WERI-Rb-1 (cell line): ENCODE measurements at regions not wholly inside any gene's neighbourhood (a gene's known extent, or its start where the extent isn't known, plus 50 kb on each side); places are given as distances from the start of the nearest gene placed in this dataset.

ENCODE experiments used
- DNase-seq: peaks from one replicate; pipeline ENCODE4 v3.0.0-alpha.2; 2020
- H3K27ac ChIP-seq: fragments of 250-450 bp; sonication (Bioruptor Pico); 2 replicates; pipeline ENCODE4 v1.5.1; 2020; ENCODE audit warnings: mild to moderate bottlenecking, moderate library complexity
- H3K27me3 ChIP-seq: fragments of 250-450 bp; sonication (Bioruptor Pico); 2 replicates; pipeline ENCODE4 v1.5.1; 2021; ENCODE audit warnings: mild to moderate bottlenecking, low read depth, moderate library complexity; ENCODE audit not compliant: insufficient read depth, severe bottlenecking
- H3K36me3 ChIP-seq: fragments of 250-450 bp; sonication (Bioruptor Pico); 2 replicates; pipeline ENCODE4 v1.5.1; 2020; ENCODE audit warnings: mild to moderate bottlenecking, moderate library complexity
- H3K4me3 ChIP-seq: 2 replicates; pipeline ENCODE4 v1.5.1; 2011; ENCODE audit warnings: low read depth, mild to moderate bottlenecking, control low read depth, low read length
- H3K9me3 ChIP-seq: fragments of 250-450 bp; sonication (Bioruptor Pico); 2 replicates; pipeline ENCODE4 v1.5.1; 2021; ENCODE audit warnings: mild to moderate bottlenecking, moderate library complexity; ENCODE audit not compliant: severe bottlenecking
- CTCF ChIP-seq: IDR thresholded peaks from 2 replicates; pipeline ENCODE4 v1.5.1; 2011; ENCODE audit warnings: low read depth, mild to moderate bottlenecking, control low read depth, inconsistent platforms, low read length

- no peak for TF ChIP-seq CTCF
- Histone ChIP-seq H3K27me3 (no peaks in the 10 kb centered on the region), H3K9me3 (no peaks in the 10 kb centered on the region), H3K4me3 (no peak overlapping the region), H3K36me3 (no peaks in the 10 kb centered on the region), H3K27ac (no peak overlapping the region)
- no peak for DNase-seq
These were observed 409.1 kb upstream of the CRIM1 start for GRCh38 chr2:35946478-35946877.

- Histone ChIP-seq H3K9me3 (no peaks in the 10 kb centered on the region), H3K4me3 (no peak overlapping the region), H3K27me3 (no peaks in the 10 kb centered on the region), H3K36me3 (no peaks in the 10 kb centered on the region), H3K27ac (no peak overlapping the region)
- DNase-seq = no peak
- no peak for TF ChIP-seq CTCF
These were observed 416.7 kb upstream of the CRIM1 start for GRCh38 chr2:35938838-35939237.

- no peak for TF ChIP-seq CTCF
- no peak for DNase-seq
- Histone ChIP-seq H3K27me3 (no peaks in the 10 kb centered on the region), H3K9me3 (no peaks in the 10 kb centered on the region), H3K27ac (no peak overlapping the region), H3K36me3 (no peaks in the 10 kb centered on the region), H3K4me3 (no peak overlapping the region)
These were observed 422.5 kb upstream of the CRIM1 start for GRCh38 chr2:35933031-35933430.

- no peak overlapping the region for H3K4me3 ChIP-seq
- H3K27me3 ChIP-seq = no peaks in the 10 kb centered on the region
- DNase-seq = no peak
- H3K27ac ChIP-seq = no peak overlapping the region
- TF ChIP-seq CTCF = no peak
- no peaks in the 10 kb centered on the region for H3K36me3 ChIP-seq
- no peaks in the 10 kb centered on the region for H3K9me3 ChIP-seq
These were observed 423.2 kb upstream of the CRIM1 start for GRCh38 chr2:35932276-35932963.

- Histone ChIP-seq H3K9me3 (no peaks in the 10 kb centered on the region), H3K36me3 (no peaks in the 10 kb centered on the region), H3K4me3 (no peak overlapping the region), H3K27ac (no peak overlapping the region), H3K27me3 (no peaks in the 10 kb centered on the region)
- DNase-seq = no peak
- no peak for TF ChIP-seq CTCF
These were observed 424.0 kb upstream of the CRIM1 start for GRCh38 chr2:35931626-35932025.

GRCh38 chr2:35931115-35931514, 424.5 kb upstream of the CRIM1 start:
- H3K36me3 ChIP-seq = no peaks in the 10 kb centered on the region
- no peak for DNase-seq
- no peak overlapping the region for H3K27ac ChIP-seq
- H3K4me3 ChIP-seq = no peak overlapping the region
- no peak for TF ChIP-seq CTCF
- no peaks in the 10 kb centered on the region for H3K27me3 ChIP-seq
- no peaks in the 10 kb centered on the region for H3K9me3 ChIP-seq
